ENCODE measurements at regions not wholly inside any gene's neighbourhood (a gene's known extent, or its start where the extent isn't known, plus 50 kb on each side); places are given as distances from the start of the nearest gene placed in this dataset.

GRCh38 chr6:100084316-100084990 lies 90.4 kb upstream of the MCHR2 start:
- Histone ChIP-seq H3K36me3 (ENCODE audit: control insufficient read depth, insufficient read depth, low read length) (no peaks in the 10 kb centered on the region), H3K27me3 (replicated peaks; ENCODE audit: control insufficient read depth, insufficient read depth, low read length) (no peaks in the 10 kb centered on the region), H3K9me3 (no peaks in the 10 kb centered on the region), H3K4me1 (no peaks in the 10 kb centered on the region), H3K4me3 (ENCODE audit: low read depth, low read length) (no peak overlapping the region)
- no peak for DNase-seq
- CTCF ChIA-PET, result no interaction called here
- Mint-ChIP-seq H3K36me3 (ENCODE audit: insufficient read depth, unreplicated experiment) (no peaks in the 10 kb centered on the region), H3K27ac (ENCODE audit: unreplicated experiment) (no peak overlapping the region), H3K4me3 (ENCODE audit: unreplicated experiment) (no peak overlapping the region), H3K4me1 (ENCODE audit: low read depth, unreplicated experiment) (no peaks in the 10 kb centered on the region), H3K27me3 (ENCODE audit: insufficient read depth, unreplicated experiment) (no peaks in the 10 kb centered on the region), H3K9me3 (ENCODE audit: unreplicated experiment) (no peaks in the 10 kb centered on the region)
- intact Hi-C loops (cut with micrococcal nuclease; ENCODE audit: unreplicated experiment), result no loop called here
- TF ChIP-seq CTCF (IDR thresholded peaks at IDR 0.05; ENCODE audit: insufficient read depth in 1 of 2, low read depth in 1 of 2, low read length in 1 of 2, severe bottlenecking in 1 of 2, unreplicated experiment in 1 of 2), result no peak
- POLR2A ChIA-PET, result no interaction called here
- BruUV-seq (replicated peaks), result no TSS peak

- peak; percentile 36 to 39 for DNase-seq
- H3K4me3 Mint-ChIP-seq (ENCODE audit: unreplicated experiment), result no peak overlapping the region
- no peaks in the 10 kb centered on the region for H3K36me3 ChIP-seq (ENCODE audit: control insufficient read depth, insufficient read depth, low read length)
- ChIA-PET CTCF (interaction anchor here (1.3 kb wide), 1 partner anchor 77 kb away, joined by 5 read pairs; no protein-coding TSS in a partner anchor), POLR2A (no interaction called here)
- H3K4me3 ChIP-seq (ENCODE audit: low read depth, low read length), result no peak overlapping the region
- BruUV-seq (replicated peaks), result no TSS peak
- no peaks in the 10 kb centered on the region for H3K27me3 ChIP-seq (replicated peaks; ENCODE audit: control insufficient read depth, insufficient read depth, low read length)
- H3K9me3 Mint-ChIP-seq (ENCODE audit: unreplicated experiment), result no peaks in the 10 kb centered on the region
- peaks cover 7% of the 10 kb centered on the region for H3K27me3 Mint-ChIP-seq (ENCODE audit: insufficient read depth, unreplicated experiment)
- intact Hi-C loops (cut with micrococcal nuclease; ENCODE audit: unreplicated experiment), result no loop called here
- H3K4me1 Mint-ChIP-seq (ENCODE audit: low read depth, unreplicated experiment), result no peaks in the 10 kb centered on the region
- H3K27ac Mint-ChIP-seq (ENCODE audit: unreplicated experiment), result no peak overlapping the region
- H3K9me3 ChIP-seq, result no peaks in the 10 kb centered on the region
- peak; percentile 27 to 42 for TF ChIP-seq CTCF (IDR thresholded peaks at IDR 0.05; ENCODE audit: insufficient read depth in 1 of 2, low read depth in 1 of 2, low read length in 1 of 2, severe bottlenecking in 1 of 2, unreplicated experiment in 1 of 2)
- no peaks in the 10 kb centered on the region for H3K36me3 Mint-ChIP-seq (ENCODE audit: insufficient read depth, unreplicated experiment)
- no peaks in the 10 kb centered on the region for H3K4me1 ChIP-seq
Observed at GRCh38 chr6:100078509-100078908, 84.5 kb upstream of the MCHR2 start.

- no TSS peak for BruUV-seq (replicated peaks)
- CTCF ChIA-PET, result no interaction called here
- Histone ChIP-seq H3K36me3 (ENCODE audit: control insufficient read depth, insufficient read depth, low read length) (no peaks in the 10 kb centered on the region), H3K4me3 (ENCODE audit: low read depth, low read length) (no peak overlapping the region), H3K27me3 (replicated peaks; ENCODE audit: control insufficient read depth, insufficient read depth, low read length) (no peaks in the 10 kb centered on the region; the same call in 1 of the 2 replicates), H3K4me1 (no peaks in the 10 kb centered on the region), H3K9me3 (no peaks in the 10 kb centered on the region)
- Mint-ChIP-seq H3K27ac (ENCODE audit: unreplicated experiment) (no peak overlapping the region), H3K9me3 (ENCODE audit: unreplicated experiment) (peaks cover 22% of the 10 kb centered on the region), H3K4me1 (ENCODE audit: low read depth, unreplicated experiment) (no peaks in the 10 kb centered on the region), H3K36me3 (ENCODE audit: insufficient read depth, unreplicated experiment) (no peaks in the 10 kb centered on the region), H3K27me3 (ENCODE audit: insufficient read depth, unreplicated experiment) (peaks cover 5% of the 10 kb centered on the region), H3K4me3 (ENCODE audit: unreplicated experiment) (no peak overlapping the region)
- no peak for DNase-seq
- POLR2A ChIA-PET, result no interaction called here
- TF ChIP-seq CTCF (IDR thresholded peaks at IDR 0.05; ENCODE audit: insufficient read depth in 1 of 2, low read depth in 1 of 2, low read length in 1 of 2, severe bottlenecking in 1 of 2, unreplicated experiment in 1 of 2), result no peak
- intact Hi-C loops (cut with micrococcal nuclease; ENCODE audit: unreplicated experiment), result no loop called here
Observed at GRCh38 chr6:100065348-100065747, 71.3 kb upstream of the MCHR2 start.
